SK-N-SH (cell line): ENCODE measurements at regions not wholly inside any gene's neighbourhood (a gene's known extent, or its start where the extent isn't known, plus 50 kb on each side); places are given as distances from the start of the nearest gene placed in this dataset.

Experiments
- CTCF ChIA-PET: fragments of 300-600, 350-600 bp; formaldehyde crosslinking; extraction: SDS; loops from one replicate; lab custom pipeline; 2021; lab: Yijun Ruan, JAX
- POLR2A ChIA-PET: fragments of 350-600 bp; sonication (Branson Sonifier 250); formaldehyde crosslinking; extraction: SDS; loops from one replicate; lab custom pipeline; 2020; ENCODE audit warnings: antibody characterized with exemption, inconsistent platforms; lab: Yijun Ruan, JAX
- DNase-seq: peaks from one replicate; pipeline ENCODE4 v3.0.0; 2012
- H2AFZ ChIP-seq: fragments of 200-600 bp; sonication (generic); 2 replicates; pipeline ENCODE4 v1.8.1; 2016; ENCODE audit warnings: antibody characterized with exemption, mild to moderate bottlenecking, low read depth
- H3F3A ChIP-seq: fragments of 200-600 bp; sonication (generic); replicated peaks from 2 replicates; pipeline ENCODE3; 2016; ENCODE audit warnings: antibody characterized with exemption, mild to moderate bottlenecking; ENCODE audit not compliant: insufficient read depth
- H3K27ac ChIP-seq, 2 experiments: fragments of 200-500 bp in 1 of 2; fragments of 200-600 bp in 1 of 2; sonication (Bioruptor generic) in 1 of 2; sonication (generic), shearing (Covaris generic) in 1 of 2; 2 replicates each; pipeline versions ENCODE4 v1.5.1 to v1.6.1; 2014 to 2016; ENCODE audit warnings: low read depth in 2 of 2, inconsistent platforms in 1 of 2, low read length in 1 of 2, mild to moderate bottlenecking in 1 of 2, mixed read lengths in 1 of 2
- H3K27me3 ChIP-seq: fragments of 200-600 bp; sonication (generic), shearing (Covaris generic); 2 replicates; pipeline ENCODE4 v1.6.1; 2016; ENCODE audit warnings: mixed run types; ENCODE audit not compliant: insufficient read depth
- H3K36me3 ChIP-seq, 2 experiments: fragments of 200-500 bp in 1 of 2; fragments of 200-600 bp in 1 of 2; sonication (Bioruptor generic) in 1 of 2; sonication (generic) in 1 of 2; replicated peaks in 1 of 2; 2 replicates each; pipeline versions ENCODE3 to v1.5.1; 2014 to 2016; ENCODE audit warnings: low read length in 1 of 2, mild to moderate bottlenecking in 1 of 2; ENCODE audit not compliant: insufficient read depth in 2 of 2, control insufficient read depth in 1 of 2
- H3K4me1 ChIP-seq, 2 experiments: fragments of 200-500 bp in 1 of 2; fragments of 200-600 bp in 1 of 2; sonication (Bioruptor generic) in 1 of 2; sonication (generic), shearing (Covaris generic) in 1 of 2; 2 replicates each; pipeline versions ENCODE4 v1.5.1 to v1.6.1; 2014 to 2016; ENCODE audit warnings: low read depth in 1 of 2, low read length in 1 of 2, mixed run types in 1 of 2; ENCODE audit not compliant: insufficient read depth in 2 of 2, control insufficient read depth in 1 of 2
- H3K4me2 ChIP-seq: fragments of 200-600 bp; sonication (generic), shearing (Covaris generic); 2 replicates; pipeline ENCODE4 v1.6.1; 2017; ENCODE audit warnings: mixed run types
- H3K4me3 ChIP-seq, 2 experiments: fragments of 200-500 bp in 1 of 2; fragments of 200-600 bp in 1 of 2; sonication (Bioruptor generic) in 1 of 2; sonication (generic), shearing (Covaris generic) in 1 of 2; 2 replicates each; pipeline versions ENCODE4 v1.5.1 to v1.8.1; 2014 to 2016; ENCODE audit warnings: low read depth in 2 of 2, inconsistent platforms in 1 of 2, low read length in 1 of 2, mild to moderate bottlenecking in 1 of 2, mixed read lengths in 1 of 2, moderate library complexity in 1 of 2
- H3K79me2 ChIP-seq: fragments of 200-600 bp; sonication (generic); 2 replicates; pipeline ENCODE4 v1.8.1; 2017; ENCODE audit warnings: mild to moderate bottlenecking; ENCODE audit not compliant: insufficient read depth
- H3K9ac ChIP-seq: fragments of 200-600 bp; sonication (generic); 2 replicates; pipeline ENCODE4 v1.6.1; 2017; ENCODE audit warnings: mixed run types
- H3K9me2 ChIP-seq: fragments of 200-600 bp; sonication (generic); 2 replicates; pipeline ENCODE4 v1.6.1; 2017; ENCODE audit warnings: mixed run types
- H3K9me3 ChIP-seq: fragments of 200-600 bp; sonication (generic); 2 replicates; pipeline ENCODE4 v1.6.1; 2017; ENCODE audit warnings: mixed run types, mild to moderate bottlenecking, moderate library complexity
- H4K20me1 ChIP-seq: fragments of 200-600 bp; sonication (generic); 2 replicates; pipeline ENCODE4 v1.6.1; 2017; ENCODE audit warnings: mild to moderate bottlenecking, mixed run types; ENCODE audit not compliant: insufficient read depth
- CTCF ChIP-seq: fragments of 200-600 bp; sonication (generic); IDR thresholded peaks from 2 replicates; pipeline ENCODE4 v1.6.1; 2017; ENCODE audit warnings: antibody characterized with exemption, mild to moderate bottlenecking, moderate library complexity
- EZH2phosphoT487 ChIP-seq: fragments of 200-600 bp; sonication (generic); IDR thresholded peaks from 2 replicates; pipeline ENCODE4 v1.6.1; 2017; ENCODE audit warnings: low read depth, mixed run types, mild to moderate bottlenecking, antibody characterized with exemption, moderate library complexity, borderline replicate concordance
- FOSL2 ChIP-seq: IDR thresholded peaks from 2 replicates; pipeline ENCODE4 v1.4.0; 2012; ENCODE audit warnings: low read depth, mild to moderate bottlenecking, moderate library complexity, borderline replicate concordance
- FOXJ3 ChIP-seq: sonication (generic); formaldehyde crosslinking; IDR thresholded peaks from 2 replicates; pipeline ENCODE4 v1.5.1; 2020; ENCODE audit warnings: mild to moderate bottlenecking, missing genetic modification reagents
- GATA2 ChIP-seq: sonication (generic); formaldehyde crosslinking; IDR thresholded peaks from 2 replicates; pipeline ENCODE4 v1.5.0; 2020; ENCODE audit warnings: mild to moderate bottlenecking, missing genetic modification reagents
- MEF2A ChIP-seq: IDR thresholded peaks from 2 replicates; pipeline ENCODE4 v1.4.0; 2012; ENCODE audit warnings: low read depth, borderline replicate concordance
- NRF1 ChIP-seq: IDR thresholded peaks from 2 replicates; pipeline ENCODE4 v1.6.1; 2012; ENCODE audit warnings: low read depth, mild to moderate bottlenecking, low read length
- POLR2AphosphoS5 ChIP-seq: IDR thresholded peaks from 2 replicates; pipeline ENCODE4 v1.6.1; 2012; ENCODE audit warnings: low read depth, low read length
- RAD21 ChIP-seq: IDR thresholded peaks from 2 replicates; pipeline ENCODE4 v1.6.1; 2012; ENCODE audit warnings: mild to moderate bottlenecking, low read length
- RCOR1 ChIP-seq: fragments of 150-350 bp; IDR thresholded peaks from 2 replicates; pipeline ENCODE4 v1.6.1; 2017; ENCODE audit warnings: antibody characterized with exemption, low read length
- REST ChIP-seq: IDR thresholded peaks from 2 replicates; pipeline ENCODE4 v1.6.1; 2012; ENCODE audit warnings: mild to moderate bottlenecking, low read depth, low read length, moderate library complexity
- RXRA ChIP-seq: IDR thresholded peaks from 2 replicates; pipeline ENCODE4 v1.4.0; 2012; ENCODE audit warnings: low read depth, mild to moderate bottlenecking, borderline replicate concordance
- SMC3 ChIP-seq: IDR thresholded peaks from 2 replicates; pipeline ENCODE4 v1.6.1; 2012; ENCODE audit warnings: low read depth, low read length, improper control_type of control experiment
- TAF1 ChIP-seq: IDR thresholded peaks from 2 replicates; pipeline ENCODE4 v1.6.1; 2012; ENCODE audit warnings: low read depth, mild to moderate bottlenecking, low read length, moderate library complexity, borderline replicate concordance
- TCF12 ChIP-seq: IDR thresholded peaks from 2 replicates; pipeline ENCODE4 v1.4.0; 2012
- USF1 ChIP-seq: IDR thresholded peaks from 2 replicates; pipeline ENCODE4 v1.4.0; 2012; ENCODE audit warnings: low read depth, borderline replicate concordance
- YY1 ChIP-seq: IDR thresholded peaks from 2 replicates; pipeline ENCODE4 v1.4.0; 2012; ENCODE audit warnings: low read depth, mild to moderate bottlenecking
- WGBS: methylation state at CpG from one replicate; pipeline ENCODE4 v1.1.6; 2017; ENCODE audit warnings: low lambda C conversion rate; 5-methylcytosine and 5-hydroxymethylcytosine counted together

- no peak overlapping the region for H2AFZ ChIP-seq
- POLR2A ChIA-PET: interaction anchor here (0.6 kb wide), 1 partner anchor 66 kb away, joined by 3 read pairs; no protein-coding TSS in a partner anchor
Observed at GRCh38 chr9:95760791-95761190, 114.7 kb upstream of the ERCC6L2 start.

GRCh38 chr9:95757439-95757838 is 118.1 kb upstream of the ERCC6L2 start:
- no peaks in the 10 kb centered on the region for H3K27me3 ChIP-seq
- H2AFZ ChIP-seq: no peak overlapping the region
- CTCF ChIA-PET: interaction anchor here (0.9 kb wide), 1 partner anchor 14 kb away, joined by 3 read pairs; no protein-coding TSS in a partner anchor
- no peaks in the 10 kb centered on the region for H3K36me3 ChIP-seq
- H3K4me3 ChIP-seq: no peak overlapping the region
- 89% methylated on average over 6 of the region's 6 CpGs for WGBS
- no peaks in the 10 kb centered on the region for H3K9me3 ChIP-seq
- no peaks in the 10 kb centered on the region for H3F3A ChIP-seq
- no peak overlapping the region for H3K4me2 ChIP-seq
- H3K79me2 ChIP-seq: no peaks in the 10 kb centered on the region
- no peaks in the 10 kb centered on the region for H3K9me2 ChIP-seq
- H3K9ac ChIP-seq: no peak overlapping the region
- POLR2A ChIA-PET: no interaction called here
- TF ChIP-seq POLR2AphosphoS5 (no peak), USF1 (no peak), GATA2 (CRISPR knock-in tag) (no peak)
- peaks cover 8 to 32% of the 10 kb centered on the region in 2 experiments; a peak in 3 of 4 replicates for H3K4me1 ChIP-seq
- H4K20me1 ChIP-seq: no peaks in the 10 kb centered on the region
- no peak for DNase-seq
- H3K27ac ChIP-seq: no peak overlapping the region

More at GRCh38 chr9:95760791-95761190, 114.7 kb upstream of the ERCC6L2 start:
- Histone ChIP-seq H3K4me3 (no peak overlapping the region), H3K4me2 (no peak overlapping the region), H3K36me3 (no peaks in the 10 kb centered on the region), H3K4me1 (peaks cover 0 to under 1% of the 10 kb centered on the region in 2 experiments; a peak in 3 of 4 replicates), H3F3A (no peaks in the 10 kb centered on the region), H3K9ac (no peak overlapping the region), H3K9me3 (no peaks in the 10 kb centered on the region), H3K9me2 (no peaks in the 10 kb centered on the region), H3K27ac (no peak overlapping the region), H4K20me1 (no peaks in the 10 kb centered on the region), H3K79me2 (no peaks in the 10 kb centered on the region), H3K27me3 (no peaks in the 10 kb centered on the region)
- 83% methylated on average over 8 of the region's 8 CpGs for WGBS
- CTCF ChIA-PET: interaction anchor here (1.0 to 1.2 kb wide), 4 partner anchors 8 to 245 kb away, joined by 3 to 5 read pairs (median 4); no protein-coding TSS in a partner anchor
- no peak for TF ChIP-seq FOSL2
- no peak for DNase-seq

- H4K20me1 ChIP-seq: no peaks in the 10 kb centered on the region
- POLR2A ChIA-PET: no interaction called here
- H3K36me3 ChIP-seq: no peaks in the 10 kb centered on the region
- H3K9ac ChIP-seq: no peak overlapping the region
- H3K4me3 ChIP-seq: no peak overlapping the region
- CTCF ChIA-PET: interaction anchor here (0.9 kb wide), 1 partner anchor 14 kb away, joined by 3 read pairs; no protein-coding TSS in a partner anchor
- no peak for DNase-seq
- H3K4me1 ChIP-seq: peaks cover 8 to 36% of the 10 kb centered on the region in 2 experiments; a peak in 3 of 4 replicates
- no peaks in the 10 kb centered on the region for H3K9me3 ChIP-seq
- WGBS: 64% methylated on average over 4 of the region's 4 CpGs
- H3K27ac ChIP-seq: no peak overlapping the region
- H3K27me3 ChIP-seq: no peaks in the 10 kb centered on the region
- no peaks in the 10 kb centered on the region for H3K9me2 ChIP-seq
- no peaks in the 10 kb centered on the region for H3F3A ChIP-seq
- H3K79me2 ChIP-seq: no peaks in the 10 kb centered on the region
- no peak overlapping the region for H2AFZ ChIP-seq
- no peak overlapping the region for H3K4me2 ChIP-seq
- TF ChIP-seq MEF2A: no peak
- TF ChIP-seq EZH2phosphoT487: no peak
- TF ChIP-seq SMC3: no peak
- TF ChIP-seq YY1: no peak
- no peak for TF ChIP-seq RXRA
- TF ChIP-seq TCF12: no peak
- TF ChIP-seq NRF1: no peak
- TF ChIP-seq GATA2 (CRISPR knock-in tag): no peak
- no peak for TF ChIP-seq CTCF
- no peak for TF ChIP-seq RCOR1
- no peak for TF ChIP-seq TAF1
- TF ChIP-seq FOXJ3 (CRISPR knock-in tag): no peak
- TF ChIP-seq RAD21: no peak
- no peak for TF ChIP-seq REST
Observed at GRCh38 chr9:95756986-95757385, 118.5 kb upstream of the ERCC6L2 start.
